ENCODE measurements at regions not wholly inside any gene's neighbourhood (a gene's known extent, or its start where the extent isn't known, plus 50 kb on each side); places are given as distances from the start of the nearest gene placed in this dataset.

GRCh38 chr4:111410571-111410970 is 734.7 kb upstream of the FAM241A start:
- Histone ChIP-seq H3K4me3 (no peak overlapping the region), H3K4me1 (replicated peaks) (no peaks in the 10 kb centered on the region), H3K27me3 (replicated peaks; ENCODE audit: insufficient read depth) (no peaks in the 10 kb centered on the region), H3K36me3 (no peaks in the 10 kb centered on the region), H3K27ac (no peak overlapping the region), H3K9me3 (no peaks in the 10 kb centered on the region)
- intact Hi-C loops (cut with DNase I): no loop called here
- TF ChIP-seq CTCF (IDR thresholded peaks at IDR 0.05) (no peak), POLR2A (IDR thresholded peaks at IDR 0.05) (no peak), POLR2AphosphoS5 (IDR thresholded peaks at IDR 0.05) (no peak)
- no peak for DNase-seq (ENCODE audit: low spot score)

DNA sequence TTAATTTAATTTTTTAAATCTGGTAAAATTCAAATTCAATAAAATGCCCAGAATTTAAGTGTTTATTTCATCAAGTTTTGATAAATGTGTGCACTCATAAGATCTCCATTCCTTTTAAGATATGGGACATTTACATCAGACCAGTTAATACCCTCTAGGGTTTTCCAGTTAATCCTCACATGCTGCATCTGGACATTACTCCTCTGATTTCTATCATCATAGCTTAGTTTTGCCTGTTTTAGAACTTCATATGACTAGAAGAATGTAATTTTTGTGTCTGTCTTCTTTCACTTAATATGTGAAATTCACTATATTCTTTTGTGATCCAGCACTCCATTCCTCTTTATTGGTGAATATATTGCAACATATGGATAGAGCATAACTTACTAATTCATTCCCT is 727.7 kb upstream of the FAM241A start:
- no peak for DNase-seq (ENCODE audit: low spot score)
- Histone ChIP-seq H3K27ac (no peak overlapping the region), H3K36me3 (no peaks in the 10 kb centered on the region), H3K27me3 (replicated peaks; ENCODE audit: insufficient read depth) (no peaks in the 10 kb centered on the region), H3K4me1 (replicated peaks) (no peaks in the 10 kb centered on the region), H3K4me3 (no peak overlapping the region), H3K9me3 (no peaks in the 10 kb centered on the region)
- intact Hi-C loops (cut with DNase I): no loop called here
- no peak for TF ChIP-seq CTCF (IDR thresholded peaks at IDR 0.05)

DNA sequence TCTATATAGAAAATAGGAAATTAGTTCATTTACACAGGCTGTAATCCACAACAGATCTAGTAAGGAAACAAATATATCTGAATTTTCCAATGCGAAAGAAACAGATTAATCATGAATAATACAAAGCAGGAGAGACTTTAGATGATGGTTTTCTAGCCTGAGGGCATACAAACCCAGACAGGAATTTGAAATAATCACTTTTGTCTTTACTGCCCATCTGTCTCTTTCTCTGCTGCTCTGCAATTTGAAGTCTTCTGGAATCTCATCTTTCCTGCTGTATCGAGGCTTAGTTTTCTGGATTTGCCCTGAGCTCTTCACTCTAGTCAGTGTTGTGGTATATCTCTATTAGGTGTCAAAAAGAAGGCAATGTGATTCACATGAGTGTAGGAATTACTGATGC is 711.8 kb upstream of the FAM241A start:
- WGBS: 66% methylated on average over 2 of the region's 2 CpGs
- Histone ChIP-seq H3K27me3 (replicated peaks; ENCODE audit: insufficient read depth) (no peaks in the 10 kb centered on the region), H3K9me3 (no peaks in the 10 kb centered on the region), H3K36me3 (no peaks in the 10 kb centered on the region), H3K4me1 (replicated peaks) (no peaks in the 10 kb centered on the region), H3K4me3 (no peak overlapping the region), H3K27ac (no peak overlapping the region)
- intact Hi-C loops (cut with DNase I): no loop called here
- no peak for TF ChIP-seq CTCF (IDR thresholded peaks at IDR 0.05)
- no peak for TF ChIP-seq POLR2AphosphoS5 (IDR thresholded peaks at IDR 0.05)
- TF ChIP-seq POLR2A (IDR thresholded peaks at IDR 0.05): no peak
- DNase-seq (ENCODE audit: low spot score): no peak

DNA sequence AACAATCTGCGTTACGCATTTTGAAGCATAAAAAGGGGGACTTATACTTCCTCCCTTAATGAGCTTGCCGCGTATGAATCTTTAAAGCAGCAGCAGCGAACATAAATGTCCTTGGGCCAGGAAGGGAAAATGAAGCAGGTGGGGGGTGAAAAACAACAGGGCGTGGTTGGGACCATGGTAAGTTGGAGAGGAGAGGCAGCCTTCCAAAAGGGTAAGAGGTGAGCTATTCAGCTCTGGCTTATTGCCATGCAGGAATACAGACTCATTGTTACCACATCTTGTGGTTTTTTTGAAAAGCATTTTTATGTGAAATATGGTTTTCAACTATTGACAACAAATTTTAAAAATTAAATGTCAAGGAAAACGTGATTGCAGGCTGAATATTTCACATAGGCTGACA is 710.7 kb upstream of the FAM241A start:
- DNase-seq (ENCODE audit: low spot score): no peak
- TF ChIP-seq CTCF (IDR thresholded peaks at IDR 0.05) (no peak), POLR2A (IDR thresholded peaks at IDR 0.05) (no peak), POLR2AphosphoS5 (IDR thresholded peaks at IDR 0.05) (no peak)
- Histone ChIP-seq H3K27ac (no peak overlapping the region), H3K9me3 (no peaks in the 10 kb centered on the region), H3K4me3 (no peak overlapping the region), H3K27me3 (replicated peaks; ENCODE audit: insufficient read depth) (no peaks in the 10 kb centered on the region), H3K36me3 (no peaks in the 10 kb centered on the region), H3K4me1 (replicated peaks) (no peaks in the 10 kb centered on the region)
- 64% methylated on average over 7 of the region's 7 CpGs for WGBS
- intact Hi-C loops (cut with DNase I): no loop called here

DNA sequence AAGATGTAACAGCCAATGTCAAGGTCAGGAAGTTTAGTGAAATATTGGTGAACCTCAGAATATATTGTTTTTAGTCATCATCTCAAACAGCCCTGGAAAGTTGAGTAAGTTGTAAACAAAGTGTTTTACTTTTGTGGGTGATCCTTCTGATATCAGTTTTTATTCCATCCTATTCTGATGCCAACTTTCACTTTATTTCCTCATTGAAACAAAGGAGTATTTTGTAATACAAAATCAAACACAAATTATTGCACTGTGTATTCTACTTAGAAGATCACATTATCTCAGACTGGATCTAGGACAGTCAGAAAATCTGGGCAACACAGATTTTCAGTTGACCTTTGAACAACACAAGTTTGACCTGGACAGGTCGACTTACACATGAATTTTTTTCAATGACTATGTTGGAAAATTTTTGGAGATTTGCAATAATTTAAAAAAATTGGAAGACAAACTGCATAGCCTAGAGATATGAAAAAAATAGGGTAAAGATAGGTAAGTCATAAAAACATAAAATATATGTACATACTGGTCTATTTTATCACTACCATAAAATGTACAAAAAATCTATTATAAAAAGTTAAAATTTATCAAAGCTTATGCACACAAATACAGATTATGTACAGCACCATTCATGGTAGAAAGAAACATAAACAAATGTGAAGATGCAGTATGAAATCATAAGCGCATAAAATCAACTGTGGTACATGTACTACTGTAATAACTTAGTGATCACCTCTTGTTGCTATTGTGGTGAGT is 709.1 kb upstream of the FAM241A start:
- 63% methylated on average over 2 of the region's 2 CpGs for WGBS

More for the DNA sequence above, 709.1 kb upstream of the FAM241A start:
- Histone ChIP-seq H3K27me3 (replicated peaks; ENCODE audit: insufficient read depth) (no peaks in the 10 kb centered on the region), H3K9me3 (no peaks in the 10 kb centered on the region), H3K4me3 (no peak overlapping the region), H3K27ac (no peak overlapping the region), H3K4me1 (replicated peaks) (no peaks in the 10 kb centered on the region), H3K36me3 (no peaks in the 10 kb centered on the region)
- DNase-seq (ENCODE audit: low spot score): no peak
- TF ChIP-seq CTCF (IDR thresholded peaks at IDR 0.05) (no peak), POLR2AphosphoS5 (IDR thresholded peaks at IDR 0.05) (no peak), POLR2A (IDR thresholded peaks at IDR 0.05) (no peak)
- intact Hi-C loops (cut with DNase I): no loop called here
